Testis (tissue), 2 donors: ENCODE measurements at regions not wholly inside any gene's neighbourhood (a gene's known extent, or its start where the extent isn't known, plus 50 kb on each side); places are given as distances from the start of the nearest gene placed in this dataset.

ENCODE experiments used
- POLR2A ChIP-seq: fragments of 450-650 bp; IDR thresholded peaks from one replicate; pipeline ENCODE4 v1.6.1; 2017; ENCODE audit warnings: antibody characterized with exemption, mild to moderate bottlenecking, moderate library complexity
- TF ChIP-seq, protein P1 (sequence below), 3 experiments: fragments of 450-650 bp in 2 of 3; fragments of 200-600 bp in 1 of 3; sonication (generic) in 1 of 3; IDR thresholded peaks; one replicate each; pipeline ENCODE4 v1.5.1; 2016 to 2019; ENCODE audit warnings: antibody characterized with exemption in 3 of 3, mild to moderate bottlenecking in 2 of 3, moderate library complexity in 1 of 3

DNA sequence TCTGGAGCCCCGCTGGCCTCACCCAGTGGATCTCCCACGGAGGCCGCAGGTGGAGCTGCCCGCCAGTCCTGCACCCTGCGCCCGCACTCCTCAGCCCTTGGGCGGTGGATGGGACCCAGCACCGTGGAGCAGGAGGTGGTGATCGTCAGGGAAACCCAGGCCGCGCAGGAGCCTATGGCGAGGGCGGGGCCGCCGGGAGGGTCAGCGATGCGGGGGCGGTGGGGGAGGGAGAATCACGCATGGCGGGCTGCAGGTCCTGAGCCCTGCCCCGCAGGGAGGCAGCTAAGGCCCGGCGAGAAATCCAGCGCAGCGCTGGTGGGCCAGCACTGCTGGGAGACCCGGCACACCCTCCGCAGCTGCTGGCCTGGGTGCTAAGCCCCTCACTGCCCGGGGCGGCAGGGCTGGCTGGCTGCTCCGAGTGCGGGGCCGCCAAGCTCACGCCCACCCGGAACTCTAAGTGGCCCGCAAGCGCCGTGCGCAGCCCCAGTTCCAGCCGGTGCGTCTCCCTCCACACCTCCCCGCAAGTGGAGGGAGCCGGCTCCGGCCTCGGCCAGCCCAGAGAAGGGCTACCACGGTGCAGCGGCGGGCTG lies 524.8 kb upstream of the TPK1 start:
- TF ChIP-seq POLR2A = no peak
- TF ChIP-seq, protein P1, sequence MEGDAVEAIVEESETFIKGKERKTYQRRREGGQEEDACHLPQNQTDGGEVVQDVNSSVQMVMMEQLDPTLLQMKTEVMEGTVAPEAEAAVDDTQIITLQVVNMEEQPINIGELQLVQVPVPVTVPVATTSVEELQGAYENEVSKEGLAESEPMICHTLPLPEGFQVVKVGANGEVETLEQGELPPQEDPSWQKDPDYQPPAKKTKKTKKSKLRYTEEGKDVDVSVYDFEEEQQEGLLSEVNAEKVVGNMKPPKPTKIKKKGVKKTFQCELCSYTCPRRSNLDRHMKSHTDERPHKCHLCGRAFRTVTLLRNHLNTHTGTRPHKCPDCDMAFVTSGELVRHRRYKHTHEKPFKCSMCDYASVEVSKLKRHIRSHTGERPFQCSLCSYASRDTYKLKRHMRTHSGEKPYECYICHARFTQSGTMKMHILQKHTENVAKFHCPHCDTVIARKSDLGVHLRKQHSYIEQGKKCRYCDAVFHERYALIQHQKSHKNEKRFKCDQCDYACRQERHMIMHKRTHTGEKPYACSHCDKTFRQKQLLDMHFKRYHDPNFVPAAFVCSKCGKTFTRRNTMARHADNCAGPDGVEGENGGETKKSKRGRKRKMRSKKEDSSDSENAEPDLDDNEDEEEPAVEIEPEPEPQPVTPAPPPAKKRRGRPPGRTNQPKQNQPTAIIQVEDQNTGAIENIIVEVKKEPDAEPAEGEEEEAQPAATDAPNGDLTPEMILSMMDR (IDR thresholded peaks at IDR 0.05) = no peak
